Glomerular visceral epithelial cell (primary cell): ENCODE measurements at regions not wholly inside any gene's neighbourhood (a gene's known extent, or its start where the extent isn't known, plus 50 kb on each side); places are given as distances from the start of the nearest gene placed in this dataset.
A peak's percentile ranks its signal among the peaks of the same experiment; 100 is the strongest.

Experiments used
- DNase-seq: peaks from one replicate; pipeline ENCODE4 v3.0.0-alpha.2; 2016; ENCODE audit errors: extremely low spot score

- peak; percentile 78 for DNase-seq
Observed at GRCh38 chr5:68534131-68534940, 318.8 kb downstream of the PIK3R1 start.

GRCh38 chr5:68534956-68535520, 319.5 kb downstream of the PIK3R1 start:
- no peak for DNase-seq

GRCh38 chr5:68538814-68539420, 323.4 kb downstream of the PIK3R1 start:
- DNase-seq, result peak; percentile 27

GRCh38 chr5:68540798-68541590, 325.4 kb downstream of the PIK3R1 start:
- no peak for DNase-seq

GRCh38 chr5:68542207-68542606, 326.7 kb downstream of the PIK3R1 start:
- no peak for DNase-seq

- DNase-seq, result no peak
Observed at GRCh38 chr5:68543212-68543611, 327.7 kb downstream of the PIK3R1 start.

- no peak for DNase-seq
Observed at GRCh38 chr5:68544091-68544647, 328.6 kb downstream of the PIK3R1 start.

GRCh38 chr5:68544648-68545552, 329.3 kb downstream of the PIK3R1 start:
- DNase-seq, result no peak

GRCh38 chr5:68545636-68546295, 330.2 kb downstream of the PIK3R1 start:
- no peak for DNase-seq

- no peak for DNase-seq
Observed at GRCh38 chr5:68547056-68547455, 331.5 kb downstream of the PIK3R1 start.

- DNase-seq, result no peak
Observed at GRCh38 chr5:68547622-68548021, 332.1 kb downstream of the PIK3R1 start.

- peak; percentile 88 for DNase-seq
Observed at GRCh38 chr5:68548959-68549676, 333.6 kb downstream of the PIK3R1 start.

- DNase-seq, result no peak
Observed at GRCh38 chr5:68550015-68550414, 334.5 kb downstream of the PIK3R1 start.

GRCh38 chr5:68551436-68551835, 335.9 kb downstream of the PIK3R1 start:
- DNase-seq, result no peak

GRCh38 chr5:68554571-68555279, 339.2 kb downstream of the PIK3R1 start:
- DNase-seq, result peak; percentile 89

GRCh38 chr5:68555907-68556681, 340.5 kb downstream of the PIK3R1 start:
- DNase-seq, result peak; percentile 83

- DNase-seq, result no peak
Observed at GRCh38 chr5:68557162-68557936, 341.8 kb downstream of the PIK3R1 start.
